C4-2B (cell line): ENCODE measurements at regions not wholly inside any gene's neighbourhood (a gene's known extent, or its start where the extent isn't known, plus 50 kb on each side); places are given as distances from the start of the nearest gene placed in this dataset.

Source experiments
- ZFX ChIP-seq: fragments of 450-650 bp; IDR thresholded peaks from 2 replicates; pipeline ENCODE4 v1.6.1; 2017
- TF ChIP-seq, protein P1 (sequence below): fragments of 450-650 bp; conservative IDR thresholded peaks from 2 replicates; pipeline ENCODE4 v1.5.1; 2017; ENCODE audit warnings: mild to moderate bottlenecking

GRCh38 chr17:72518159-72518732, 397.4 kb downstream of the SOX9 start:
- TF ChIP-seq, protein P1, sequence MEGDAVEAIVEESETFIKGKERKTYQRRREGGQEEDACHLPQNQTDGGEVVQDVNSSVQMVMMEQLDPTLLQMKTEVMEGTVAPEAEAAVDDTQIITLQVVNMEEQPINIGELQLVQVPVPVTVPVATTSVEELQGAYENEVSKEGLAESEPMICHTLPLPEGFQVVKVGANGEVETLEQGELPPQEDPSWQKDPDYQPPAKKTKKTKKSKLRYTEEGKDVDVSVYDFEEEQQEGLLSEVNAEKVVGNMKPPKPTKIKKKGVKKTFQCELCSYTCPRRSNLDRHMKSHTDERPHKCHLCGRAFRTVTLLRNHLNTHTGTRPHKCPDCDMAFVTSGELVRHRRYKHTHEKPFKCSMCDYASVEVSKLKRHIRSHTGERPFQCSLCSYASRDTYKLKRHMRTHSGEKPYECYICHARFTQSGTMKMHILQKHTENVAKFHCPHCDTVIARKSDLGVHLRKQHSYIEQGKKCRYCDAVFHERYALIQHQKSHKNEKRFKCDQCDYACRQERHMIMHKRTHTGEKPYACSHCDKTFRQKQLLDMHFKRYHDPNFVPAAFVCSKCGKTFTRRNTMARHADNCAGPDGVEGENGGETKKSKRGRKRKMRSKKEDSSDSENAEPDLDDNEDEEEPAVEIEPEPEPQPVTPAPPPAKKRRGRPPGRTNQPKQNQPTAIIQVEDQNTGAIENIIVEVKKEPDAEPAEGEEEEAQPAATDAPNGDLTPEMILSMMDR: no peak
- TF ChIP-seq ZFX: no peak
